ENCODE measurements at regions not wholly inside any gene's neighbourhood (a gene's known extent, or its start where the extent isn't known, plus 50 kb on each side); places are given as distances from the start of the nearest gene placed in this dataset.

GRCh38 chr13:83613524-83613923, 268.8 kb downstream of the SLITRK1 start:
- TF ChIP-seq CREB1 (CRISPR knock-in tag; IDR thresholded peaks at IDR 0.05; ENCODE audit: low read depth) (no peak), ETS1 (IDR thresholded peaks at IDR 0.05) (no peak), JUNB (IDR thresholded peaks at IDR 0.05; ENCODE audit: unreplicated experiment) (no peak), STAT1 (IDR thresholded peaks at IDR 0.05; ENCODE audit: unreplicated experiment) (no peak), ZNF331 (CRISPR knock-in tag; IDR thresholded peaks at IDR 0.05; ENCODE audit: low read depth) (no peak), POLR2AphosphoS5 (IDR thresholded peaks at IDR 0.05; ENCODE audit: low read depth) (no peak), EZH2 (IDR thresholded peaks at IDR 0.05; ENCODE audit: low read depth, unreplicated experiment) (no peak), NANOG (IDR thresholded peaks at IDR 0.05; ENCODE audit: borderline replicate concordance) (no peak), ZNF114 (CRISPR knock-in tag; IDR thresholded peaks at IDR 0.05) (no peak), EZH2phosphoT487 (IDR thresholded peaks at IDR 0.05; ENCODE audit: unreplicated experiment) (no peak), ZNF462 (CRISPR knock-in tag; IDR thresholded peaks at IDR 0.05) (no peak)
- TF ChIP-seq, protein P1, sequence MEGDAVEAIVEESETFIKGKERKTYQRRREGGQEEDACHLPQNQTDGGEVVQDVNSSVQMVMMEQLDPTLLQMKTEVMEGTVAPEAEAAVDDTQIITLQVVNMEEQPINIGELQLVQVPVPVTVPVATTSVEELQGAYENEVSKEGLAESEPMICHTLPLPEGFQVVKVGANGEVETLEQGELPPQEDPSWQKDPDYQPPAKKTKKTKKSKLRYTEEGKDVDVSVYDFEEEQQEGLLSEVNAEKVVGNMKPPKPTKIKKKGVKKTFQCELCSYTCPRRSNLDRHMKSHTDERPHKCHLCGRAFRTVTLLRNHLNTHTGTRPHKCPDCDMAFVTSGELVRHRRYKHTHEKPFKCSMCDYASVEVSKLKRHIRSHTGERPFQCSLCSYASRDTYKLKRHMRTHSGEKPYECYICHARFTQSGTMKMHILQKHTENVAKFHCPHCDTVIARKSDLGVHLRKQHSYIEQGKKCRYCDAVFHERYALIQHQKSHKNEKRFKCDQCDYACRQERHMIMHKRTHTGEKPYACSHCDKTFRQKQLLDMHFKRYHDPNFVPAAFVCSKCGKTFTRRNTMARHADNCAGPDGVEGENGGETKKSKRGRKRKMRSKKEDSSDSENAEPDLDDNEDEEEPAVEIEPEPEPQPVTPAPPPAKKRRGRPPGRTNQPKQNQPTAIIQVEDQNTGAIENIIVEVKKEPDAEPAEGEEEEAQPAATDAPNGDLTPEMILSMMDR (conservative IDR thresholded peaks at IDR 0.05; ENCODE audit: low read depth in 2 of 2): no peak
- TF ChIP-seq, protein P2, sequence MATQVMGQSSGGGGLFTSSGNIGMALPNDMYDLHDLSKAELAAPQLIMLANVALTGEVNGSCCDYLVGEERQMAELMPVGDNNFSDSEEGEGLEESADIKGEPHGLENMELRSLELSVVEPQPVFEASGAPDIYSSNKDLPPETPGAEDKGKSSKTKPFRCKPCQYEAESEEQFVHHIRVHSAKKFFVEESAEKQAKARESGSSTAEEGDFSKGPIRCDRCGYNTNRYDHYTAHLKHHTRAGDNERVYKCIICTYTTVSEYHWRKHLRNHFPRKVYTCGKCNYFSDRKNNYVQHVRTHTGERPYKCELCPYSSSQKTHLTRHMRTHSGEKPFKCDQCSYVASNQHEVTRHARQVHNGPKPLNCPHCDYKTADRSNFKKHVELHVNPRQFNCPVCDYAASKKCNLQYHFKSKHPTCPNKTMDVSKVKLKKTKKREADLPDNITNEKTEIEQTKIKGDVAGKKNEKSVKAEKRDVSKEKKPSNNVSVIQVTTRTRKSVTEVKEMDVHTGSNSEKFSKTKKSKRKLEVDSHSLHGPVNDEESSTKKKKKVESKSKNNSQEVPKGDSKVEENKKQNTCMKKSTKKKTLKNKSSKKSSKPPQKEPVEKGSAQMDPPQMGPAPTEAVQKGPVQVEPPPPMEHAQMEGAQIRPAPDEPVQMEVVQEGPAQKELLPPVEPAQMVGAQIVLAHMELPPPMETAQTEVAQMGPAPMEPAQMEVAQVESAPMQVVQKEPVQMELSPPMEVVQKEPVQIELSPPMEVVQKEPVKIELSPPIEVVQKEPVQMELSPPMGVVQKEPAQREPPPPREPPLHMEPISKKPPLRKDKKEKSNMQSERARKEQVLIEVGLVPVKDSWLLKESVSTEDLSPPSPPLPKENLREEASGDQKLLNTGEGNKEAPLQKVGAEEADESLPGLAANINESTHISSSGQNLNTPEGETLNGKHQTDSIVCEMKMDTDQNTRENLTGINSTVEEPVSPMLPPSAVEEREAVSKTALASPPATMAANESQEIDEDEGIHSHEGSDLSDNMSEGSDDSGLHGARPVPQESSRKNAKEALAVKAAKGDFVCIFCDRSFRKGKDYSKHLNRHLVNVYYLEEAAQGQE (IDR thresholded peaks at IDR 0.05; ENCODE audit: unreplicated experiment): no peak
- no peaks in the 10 kb centered on the region for H3K79me2 ChIP-seq (replicated peaks; ENCODE audit: insufficient read depth)
- no peaks in the 10 kb centered on the region; the same call in 1 of the 2 replicates for H3K36me3 ChIP-seq (ENCODE audit: insufficient read depth)
- no peak for DNase-seq (ENCODE audit: low spot score)
- no peaks in the 10 kb centered on the region for H3K27me3 ChIP-seq (ENCODE audit: insufficient read depth)
- H3K4me1 ChIP-seq (ENCODE audit: insufficient read depth): no peaks in the 10 kb centered on the region
- H4K20me1 ChIP-seq (replicated peaks; ENCODE audit: insufficient read depth): no peaks in the 10 kb centered on the region
- ATAC-seq: no peak
- H3F3A ChIP-seq (replicated peaks; ENCODE audit: low read depth): no peaks in the 10 kb centered on the region
- H2AFZ ChIP-seq: no peak overlapping the region
- H3K4me1 Mint-ChIP-seq: no peaks in the 10 kb centered on the region
- H3K27ac Mint-ChIP-seq: no peak overlapping the region
- H3K27me3 Mint-ChIP-seq (ENCODE audit: insufficient read depth, low read depth, poor library complexity): peaks cover 4% of the 10 kb centered on the region
- no peaks in the 10 kb centered on the region; the same call in 1 of the 2 replicates for H3K9me2 ChIP-seq (ENCODE audit: insufficient read depth)
- H3K36me3 Mint-ChIP-seq (ENCODE audit: low read depth): peaks cover 22% of the 10 kb centered on the region
- H3K9me3 Mint-ChIP-seq: peaks cover 44% of the 10 kb centered on the region
- no peak overlapping the region for H3K27ac ChIP-seq (ENCODE audit: low read depth)
- no peak overlapping the region for H3K4me2 ChIP-seq
- H3K4me3 Mint-ChIP-seq: no peak overlapping the region
- H3K4me3 ChIP-seq: no peak overlapping the region
